ENCODE measurements at regions not wholly inside any gene's neighbourhood (a gene's known extent, or its start where the extent isn't known, plus 50 kb on each side); places are given as distances from the start of the nearest gene placed in this dataset.
"Not testable (repeated sequence)": the region's sequence is repeated elsewhere in the genome, so short reads cannot be mapped to it uniquely, and the experiment has no call there.

DNA sequence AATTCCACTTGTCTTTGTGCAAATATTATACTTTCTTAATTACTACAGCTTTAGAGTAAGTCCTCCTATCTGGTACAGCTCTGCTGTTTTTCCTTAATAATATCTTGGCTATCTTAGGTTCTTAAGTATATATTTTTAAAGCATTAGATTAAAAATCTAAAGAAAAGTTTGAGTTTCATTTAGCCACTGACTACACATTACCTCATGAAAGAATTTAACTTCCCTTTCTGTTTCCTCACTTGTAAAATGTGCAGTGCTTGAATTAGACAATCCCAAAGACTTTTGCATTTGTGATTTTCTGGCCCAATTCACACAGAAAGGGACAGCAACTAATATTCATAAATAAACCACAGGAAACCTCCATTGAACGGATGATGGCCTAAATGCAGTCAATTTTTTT lies 126.4 kb upstream of the SAMSN1 start:
- ATAC-seq (replicated peaks in 1 of 2) (no peak), DNase-seq (no peak)
- Mint-ChIP-seq H3K4me3 (no peak overlapping the region), H3K27me3 (ENCODE audit: low read depth) (no peaks in the 10 kb centered on the region), H3K27ac (no peak overlapping the region), H3K36me3 (ENCODE audit: insufficient read depth in 2 of 2) (peaks cover 5 to 6% of the 10 kb centered on the region in 2 donors), H3K9me3 (peaks cover 7 to 8% of the 10 kb centered on the region in 2 donors), H3K4me1 (ENCODE audit: low read depth) (peaks cover 33% of the 10 kb centered on the region)

DNA sequence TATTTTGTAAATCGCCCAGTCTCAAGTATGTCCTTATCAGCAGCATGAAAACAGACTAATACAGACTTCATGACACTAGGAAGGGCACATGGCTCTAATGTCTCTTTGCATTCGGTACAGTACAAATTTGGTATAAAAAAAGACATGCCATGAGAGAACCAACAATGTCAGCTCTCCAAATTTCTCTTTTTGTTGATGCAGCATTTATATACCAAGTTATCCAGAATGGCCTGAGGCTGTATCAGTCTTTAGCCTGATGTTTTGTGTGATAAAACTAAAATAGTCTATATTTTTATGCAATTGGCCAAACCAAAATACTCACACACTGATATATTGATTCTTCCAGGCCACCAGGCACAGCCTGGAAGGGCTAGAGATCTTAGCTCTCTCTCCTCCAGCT lies 124.3 kb upstream of the SAMSN1 start:
- DNase-seq: no peak
- Mint-ChIP-seq H3K27me3 (ENCODE audit: low read depth) (no peaks in the 10 kb centered on the region), H3K4me1 (ENCODE audit: low read depth) (peaks cover 12% of the 10 kb centered on the region), H3K4me3 (no peak overlapping the region), H3K27ac (no peak overlapping the region), H3K9me3 (peaks cover 5 to 6% of the 10 kb centered on the region in 2 donors), H3K36me3 (ENCODE audit: insufficient read depth in 2 of 2) (peaks cover 2 to 5% of the 10 kb centered on the region in 2 donors)
- ATAC-seq (replicated peaks in 1 of 2): no peak

GRCh38 chr21:14669092-14669491 lies 123.0 kb upstream of the SAMSN1 start:
- not testable (repeated sequence) for H3K36me3 Mint-ChIP-seq (ENCODE audit: insufficient read depth in 2 of 2); ATAC-seq (replicated peaks in 1 of 2); H3K4me3 Mint-ChIP-seq; H3K27ac Mint-ChIP-seq; H3K9me3 Mint-ChIP-seq; H3K27me3 Mint-ChIP-seq (ENCODE audit: low read depth); DNase-seq
- peaks cover 11% of the 10 kb centered on the region for H3K4me1 Mint-ChIP-seq (ENCODE audit: low read depth)

DNA sequence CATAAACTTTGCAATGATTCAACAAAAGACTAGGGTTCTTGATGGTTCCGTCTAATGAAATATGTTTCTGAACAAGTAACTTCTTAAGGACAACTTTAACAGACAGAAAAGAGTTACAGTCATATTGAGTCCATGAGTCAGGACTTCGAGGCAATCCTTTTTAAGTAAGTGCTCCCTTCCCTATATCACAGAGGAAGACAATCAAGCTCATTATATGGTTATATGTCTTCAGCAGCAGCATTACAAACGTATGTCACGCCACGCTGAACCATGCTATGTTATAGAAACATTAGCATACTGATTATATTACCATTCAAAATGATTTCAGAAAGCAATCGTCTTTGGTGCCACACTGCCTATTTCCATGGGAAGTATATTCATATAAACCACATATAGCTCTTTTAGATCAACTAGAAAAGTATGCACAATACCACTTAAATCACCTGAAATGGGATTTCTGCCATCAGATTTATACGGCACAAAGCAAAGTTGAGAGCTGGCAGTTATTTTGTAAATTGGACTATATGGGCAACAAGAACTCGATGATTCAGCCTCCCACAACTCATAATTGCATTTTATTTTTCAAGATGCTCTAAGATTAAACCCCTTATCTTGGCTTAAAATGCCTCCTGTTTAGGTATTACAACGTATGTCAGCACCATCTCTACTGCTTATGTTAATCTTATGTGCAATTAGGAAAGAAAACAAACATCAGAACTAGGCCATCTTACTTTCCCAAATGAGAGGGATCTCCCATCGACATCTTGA lies 111.3 kb upstream of the SAMSN1 start:
- no peaks in the 10 kb centered on the region for H3K27me3 Mint-ChIP-seq (ENCODE audit: low read depth)

GRCh38 chr21:14646893-14647292 lies 100.8 kb upstream of the SAMSN1 start:
- H3K4me3 Mint-ChIP-seq: no peak overlapping the region
- H3K36me3 Mint-ChIP-seq (ENCODE audit: insufficient read depth in 2 of 2): peaks cover 7 to 9% of the 10 kb centered on the region in 2 donors
- H3K4me1 Mint-ChIP-seq (ENCODE audit: low read depth): no peaks in the 10 kb centered on the region
- H3K27me3 Mint-ChIP-seq (ENCODE audit: low read depth): no peaks in the 10 kb centered on the region
- H3K27ac Mint-ChIP-seq: no peak overlapping the region
- H3K9me3 Mint-ChIP-seq: peaks cover 9 to 13% of the 10 kb centered on the region in 2 donors
- no peak for ATAC-seq (replicated peaks in 1 of 2)
- DNase-seq: no peak

More for the DNA sequence above, 111.3 kb upstream of the SAMSN1 start:
- H3K4me1 Mint-ChIP-seq (ENCODE audit: low read depth): peaks cover 8% of the 10 kb centered on the region
- DNase-seq (no peak), ATAC-seq (replicated peaks in 1 of 2) (peak in 1 of 2 donors; percentile 39)
- no peak overlapping the region for H3K27ac Mint-ChIP-seq
- no peaks in the 10 kb centered on the region for H3K36me3 Mint-ChIP-seq (ENCODE audit: insufficient read depth in 2 of 2)
- peaks cover 0 to 5% of the 10 kb centered on the region in 2 donors for H3K9me3 Mint-ChIP-seq
- no peak overlapping the region for H3K4me3 Mint-ChIP-seq

GRCh38 chr21:14645702-14646101 lies 99.6 kb upstream of the SAMSN1 start:
- no peak overlapping the region for H3K4me3 Mint-ChIP-seq
- H3K27ac Mint-ChIP-seq: no peak overlapping the region
- DNase-seq (no peak), ATAC-seq (replicated peaks in 1 of 2) (no peak)
- H3K9me3 Mint-ChIP-seq: peaks cover 7 to 13% of the 10 kb centered on the region in 2 donors
- no peaks in the 10 kb centered on the region for H3K27me3 Mint-ChIP-seq (ENCODE audit: low read depth)
- H3K36me3 Mint-ChIP-seq (ENCODE audit: insufficient read depth in 2 of 2): peaks cover 7 to 9% of the 10 kb centered on the region in 2 donors
- no peaks in the 10 kb centered on the region for H3K4me1 Mint-ChIP-seq (ENCODE audit: low read depth)

GRCh38 chr21:14632359-14632758 lies 86.2 kb upstream of the SAMSN1 start:
- DNase-seq (no peak), ATAC-seq (replicated peaks in 1 of 2) (no peak)
- Mint-ChIP-seq H3K27me3 (ENCODE audit: low read depth) (no peaks in the 10 kb centered on the region), H3K4me1 (ENCODE audit: low read depth) (peaks cover 21% of the 10 kb centered on the region), H3K4me3 (no peak overlapping the region), H3K9me3 (peaks cover 0 to 6% of the 10 kb centered on the region in 2 donors), H3K27ac (no peak overlapping the region), H3K36me3 (ENCODE audit: insufficient read depth in 2 of 2) (peaks cover 0 to 3% of the 10 kb centered on the region in 2 donors)

DNA sequence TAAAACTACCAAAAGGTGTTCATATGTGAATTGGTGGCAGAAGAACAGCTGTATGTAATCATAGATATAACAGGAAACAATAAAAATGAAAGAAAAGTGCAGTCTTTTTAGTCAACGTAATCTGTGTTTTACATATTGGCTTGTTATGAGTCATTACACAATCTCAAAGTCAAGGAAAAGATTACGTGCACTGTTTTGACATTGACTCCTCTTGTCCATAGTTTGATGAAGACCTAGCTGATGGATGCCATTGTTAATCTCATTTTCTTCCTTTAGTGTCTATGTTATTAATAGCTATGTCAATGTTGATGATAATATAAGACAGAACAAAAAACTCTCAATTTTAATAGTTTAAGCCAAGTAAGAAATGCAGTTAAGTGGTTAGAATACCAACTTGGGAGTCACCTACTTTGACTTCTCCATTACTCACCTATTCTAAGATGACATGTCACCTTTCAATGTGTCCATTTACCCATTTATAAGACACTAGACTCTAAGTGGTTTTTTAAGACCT lies 84.5 kb upstream of the SAMSN1 start:
- Mint-ChIP-seq H3K36me3 (ENCODE audit: insufficient read depth in 2 of 2) (peaks cover 0 to 4% of the 10 kb centered on the region in 2 donors), H3K4me3 (peak overlapping the region; percentile 59 to 82), H3K27me3 (ENCODE audit: low read depth) (no peaks in the 10 kb centered on the region), H3K9me3 (peaks cover 0 to 2% of the 10 kb centered on the region in 2 donors), H3K4me1 (ENCODE audit: low read depth) (peaks cover 21% of the 10 kb centered on the region), H3K27ac (peak overlapping the region; percentile 96)
- ATAC-seq (replicated peaks in 1 of 2) (peak; percentile 91), DNase-seq (no peak)

DNA sequence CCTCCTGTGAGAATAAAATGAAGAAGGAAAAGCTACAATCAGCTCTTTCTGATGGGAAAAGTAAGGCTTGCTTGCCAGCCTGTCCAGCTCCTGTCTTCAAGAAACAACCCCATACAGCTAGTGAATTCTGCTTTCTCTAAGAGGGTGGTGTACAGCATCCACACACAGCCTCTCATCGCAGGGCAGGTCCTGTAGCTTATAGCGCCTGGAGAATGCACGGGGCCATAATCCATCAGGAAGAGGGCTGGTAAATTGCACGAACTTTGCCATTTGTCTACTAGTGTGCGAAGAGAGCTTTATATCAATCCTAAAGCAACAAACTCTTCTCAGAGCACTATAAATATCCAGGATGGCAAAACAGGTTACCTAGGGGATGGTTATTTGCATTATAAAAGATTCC lies 83.3 kb upstream of the SAMSN1 start:
- H3K9me3 Mint-ChIP-seq: no peaks in the 10 kb centered on the region
- H3K4me3 Mint-ChIP-seq: no peak overlapping the region
- no peaks in the 10 kb centered on the region for H3K27me3 Mint-ChIP-seq (ENCODE audit: low read depth)
- DNase-seq: no peak
- no peak for ATAC-seq (replicated peaks in 1 of 2)
- peaks cover 6 to 8% of the 10 kb centered on the region in 2 donors for H3K36me3 Mint-ChIP-seq (ENCODE audit: insufficient read depth in 2 of 2)
- peaks cover 21% of the 10 kb centered on the region for H3K4me1 Mint-ChIP-seq (ENCODE audit: low read depth)
- peak overlapping the region; percentile 96 for H3K27ac Mint-ChIP-seq

GRCh38 chr21:14623079-14623478 lies 77.0 kb upstream of the SAMSN1 start:
- H3K27ac Mint-ChIP-seq; H3K4me3 Mint-ChIP-seq; DNase-seq; H3K27me3 Mint-ChIP-seq (ENCODE audit: low read depth); ATAC-seq (replicated peaks in 1 of 2): not testable (repeated sequence)
- H3K9me3 Mint-ChIP-seq: peaks cover 12 to 15% of the 10 kb centered on the region in 2 donors
- peaks cover 22 to 40% of the 10 kb centered on the region in 2 donors for H3K36me3 Mint-ChIP-seq (ENCODE audit: insufficient read depth in 2 of 2)
- H3K4me1 Mint-ChIP-seq (ENCODE audit: low read depth): peaks cover 17% of the 10 kb centered on the region

DNA sequence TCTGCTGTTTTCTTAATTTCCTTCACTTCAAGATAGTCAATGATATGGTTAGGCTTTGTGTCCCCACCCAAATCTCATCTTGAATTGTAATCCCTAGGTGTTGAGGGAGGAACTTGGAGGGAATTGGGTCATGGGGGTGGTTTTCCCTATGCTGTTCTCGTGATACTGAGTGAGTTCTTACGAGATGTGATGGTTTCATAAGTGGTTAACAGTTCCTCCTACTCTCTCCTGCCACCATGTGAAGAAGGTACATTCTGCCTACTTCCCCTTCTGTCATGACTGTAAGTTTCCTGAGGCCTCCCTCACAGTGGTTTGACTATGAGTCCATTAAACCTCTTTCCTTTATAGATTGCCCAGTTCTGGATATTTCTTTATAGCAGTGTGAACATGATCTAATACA lies 74.0 kb upstream of the SAMSN1 start:
- H3K4me1 Mint-ChIP-seq (ENCODE audit: low read depth): peaks cover 33% of the 10 kb centered on the region
- no peak overlapping the region for H3K4me3 Mint-ChIP-seq
- peaks cover 12 to 15% of the 10 kb centered on the region in 2 donors for H3K9me3 Mint-ChIP-seq
- DNase-seq (no peak), ATAC-seq (replicated peaks in 1 of 2) (peak; percentile 51 to 65)
- no peak overlapping the region for H3K27ac Mint-ChIP-seq
- no peaks in the 10 kb centered on the region for H3K27me3 Mint-ChIP-seq (ENCODE audit: low read depth)
- peaks cover 19 to 33% of the 10 kb centered on the region in 2 donors for H3K36me3 Mint-ChIP-seq (ENCODE audit: insufficient read depth in 2 of 2)

- no peak for ATAC-seq (replicated peaks in 1 of 2)
Measured at GRCh38 chr21:14617871-14618270, 71.8 kb upstream of the SAMSN1 start.

GRCh38 chr21:14617040-14617393 lies 70.9 kb upstream of the SAMSN1 start:
- no peak overlapping the region for H3K4me3 Mint-ChIP-seq
- H3K9me3 Mint-ChIP-seq: peaks cover 6 to 10% of the 10 kb centered on the region in 2 donors
- ATAC-seq (replicated peaks in 1 of 2): no peak
- H3K36me3 Mint-ChIP-seq (ENCODE audit: insufficient read depth in 2 of 2): peaks cover 9 to 19% of the 10 kb centered on the region in 2 donors
- no peak overlapping the region for H3K27ac Mint-ChIP-seq
- peaks cover 33% of the 10 kb centered on the region for H3K4me1 Mint-ChIP-seq (ENCODE audit: low read depth)
- no peak for DNase-seq
- no peaks in the 10 kb centered on the region for H3K27me3 Mint-ChIP-seq (ENCODE audit: low read depth)

More at GRCh38 chr21:14617871-14618270, 71.8 kb upstream of the SAMSN1 start:
- no peak overlapping the region for H3K4me3 Mint-ChIP-seq
- no peak for DNase-seq
- peaks cover 13 to 24% of the 10 kb centered on the region in 2 donors for H3K36me3 Mint-ChIP-seq (ENCODE audit: insufficient read depth in 2 of 2)
- peaks cover 33% of the 10 kb centered on the region for H3K4me1 Mint-ChIP-seq (ENCODE audit: low read depth)
- no peak overlapping the region for H3K27ac Mint-ChIP-seq
- H3K9me3 Mint-ChIP-seq: peaks cover 6 to 14% of the 10 kb centered on the region in 2 donors
- H3K27me3 Mint-ChIP-seq (ENCODE audit: low read depth): no peaks in the 10 kb centered on the region
